ENCODE measurements at regions not wholly inside any gene's neighbourhood (a gene's known extent, or its start where the extent isn't known, plus 50 kb on each side); places are given as distances from the start of the nearest gene placed in this dataset.

DNA sequence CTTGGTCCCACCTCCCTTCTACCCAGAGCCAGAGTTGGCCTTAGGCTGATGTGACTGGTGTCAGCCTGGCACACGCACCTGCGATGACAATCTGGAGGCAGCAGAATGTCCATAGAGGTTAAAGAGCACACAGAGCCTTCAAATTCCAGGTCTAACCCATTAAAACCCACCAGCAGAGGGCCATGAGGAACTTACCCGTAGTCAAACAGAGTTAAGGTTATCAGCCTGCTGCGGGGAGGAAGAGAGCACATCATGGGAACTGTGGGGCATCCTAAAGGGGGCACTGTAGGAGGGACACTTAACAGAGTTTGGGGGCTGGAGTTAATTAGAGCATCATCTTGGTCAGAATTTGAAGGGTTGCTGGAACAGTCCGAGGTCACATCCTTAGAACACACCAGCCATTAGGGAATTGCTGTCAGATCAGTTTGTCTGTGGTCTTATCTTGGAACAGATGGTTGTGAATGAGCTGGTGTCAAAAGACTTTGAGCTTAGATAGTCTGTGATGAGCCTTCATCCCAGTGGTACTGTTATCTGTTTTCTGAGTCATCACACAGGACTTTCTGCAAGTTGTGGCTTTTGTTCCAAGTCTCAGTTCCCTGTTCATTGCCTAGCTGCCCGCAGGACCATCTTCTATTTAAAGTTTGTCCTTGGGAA is 248.6 kb downstream of the LOXHD1 start:
- no peak for TF ChIP-seq ZFX (IDR thresholded peaks at IDR 0.05; ENCODE audit: borderline replicate concordance)
- TF ChIP-seq, protein P1, sequence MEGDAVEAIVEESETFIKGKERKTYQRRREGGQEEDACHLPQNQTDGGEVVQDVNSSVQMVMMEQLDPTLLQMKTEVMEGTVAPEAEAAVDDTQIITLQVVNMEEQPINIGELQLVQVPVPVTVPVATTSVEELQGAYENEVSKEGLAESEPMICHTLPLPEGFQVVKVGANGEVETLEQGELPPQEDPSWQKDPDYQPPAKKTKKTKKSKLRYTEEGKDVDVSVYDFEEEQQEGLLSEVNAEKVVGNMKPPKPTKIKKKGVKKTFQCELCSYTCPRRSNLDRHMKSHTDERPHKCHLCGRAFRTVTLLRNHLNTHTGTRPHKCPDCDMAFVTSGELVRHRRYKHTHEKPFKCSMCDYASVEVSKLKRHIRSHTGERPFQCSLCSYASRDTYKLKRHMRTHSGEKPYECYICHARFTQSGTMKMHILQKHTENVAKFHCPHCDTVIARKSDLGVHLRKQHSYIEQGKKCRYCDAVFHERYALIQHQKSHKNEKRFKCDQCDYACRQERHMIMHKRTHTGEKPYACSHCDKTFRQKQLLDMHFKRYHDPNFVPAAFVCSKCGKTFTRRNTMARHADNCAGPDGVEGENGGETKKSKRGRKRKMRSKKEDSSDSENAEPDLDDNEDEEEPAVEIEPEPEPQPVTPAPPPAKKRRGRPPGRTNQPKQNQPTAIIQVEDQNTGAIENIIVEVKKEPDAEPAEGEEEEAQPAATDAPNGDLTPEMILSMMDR (IDR thresholded peaks at IDR 0.05): 0 out of 2 replicates have a peak, but pooled peaks have one; percentile 12
- H3K27ac ChIP-seq: no peak overlapping the region

DNA sequence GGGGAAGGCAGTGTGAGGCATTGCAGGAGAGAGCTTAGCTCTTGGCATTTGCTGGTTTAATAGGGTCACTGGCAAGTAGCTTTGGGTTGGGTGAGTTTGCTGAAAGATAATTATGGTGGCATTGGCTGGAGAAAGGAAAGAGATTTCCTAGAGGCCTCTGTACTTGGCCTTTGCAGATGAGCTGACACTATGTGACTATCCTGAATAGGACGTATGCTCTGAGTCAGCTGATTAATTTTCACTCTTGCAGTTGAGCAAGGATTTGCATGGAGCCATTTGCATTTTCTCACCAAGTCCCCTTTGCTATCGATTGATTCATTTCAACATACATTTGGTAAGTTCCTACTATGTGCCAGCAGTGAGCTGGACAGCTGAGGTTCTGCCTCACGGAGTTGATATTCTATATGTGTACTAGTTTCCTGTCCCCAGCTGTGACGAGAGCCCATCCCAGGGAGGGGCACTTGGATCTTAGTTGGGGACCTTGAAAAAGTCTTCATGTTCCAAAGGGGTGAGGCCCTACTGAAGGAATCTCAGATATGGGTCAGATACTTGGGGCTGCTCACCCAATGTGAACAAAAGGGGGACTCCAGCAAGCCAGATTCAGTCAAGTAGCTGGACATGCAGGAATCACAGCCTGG is 245.7 kb downstream of the LOXHD1 start:
- TF ChIP-seq, protein P1 (IDR thresholded peaks at IDR 0.05): no peak
- H3K27ac ChIP-seq: no peak overlapping the region

DNA sequence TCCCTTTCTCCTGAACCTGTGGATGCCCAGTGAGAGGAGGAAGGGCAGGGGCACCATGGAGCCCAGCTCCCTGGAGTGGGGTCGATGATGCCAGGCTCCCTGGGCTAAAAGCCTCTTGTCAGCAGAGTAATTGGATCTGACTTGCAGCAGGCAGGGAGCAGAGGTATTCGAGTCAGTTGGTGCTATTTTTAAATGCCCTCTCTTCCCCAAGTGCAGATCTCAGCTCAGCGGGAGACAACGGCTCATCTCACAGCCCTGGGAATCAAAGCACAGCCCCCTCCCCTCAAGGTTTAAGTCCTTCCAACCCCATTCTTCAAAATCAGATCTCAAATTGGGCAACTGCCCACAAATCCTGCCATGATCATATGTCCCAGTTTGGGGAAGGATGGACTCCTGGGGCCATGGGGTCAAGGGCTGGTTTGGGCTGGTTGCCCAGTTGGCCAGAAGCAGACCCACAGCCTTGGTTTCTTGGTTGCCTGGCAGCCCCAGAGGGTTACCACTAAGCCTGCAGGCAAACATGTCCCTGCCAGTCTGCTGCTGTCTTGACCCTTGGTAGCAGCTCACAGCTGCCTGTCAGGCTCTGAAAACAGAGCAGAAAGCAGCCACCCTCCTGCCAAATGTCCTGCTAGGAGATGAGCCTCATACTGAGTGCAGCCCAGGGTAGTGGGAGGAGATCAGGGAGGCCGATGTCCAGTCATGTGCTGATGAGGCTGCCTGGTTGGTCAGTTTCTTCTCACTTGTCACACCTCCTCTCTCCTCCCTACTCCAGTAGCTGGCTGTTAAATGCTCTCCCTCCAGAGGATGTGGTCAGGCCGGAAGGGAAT is 244.9 kb downstream of the LOXHD1 start:
- TF ChIP-seq, protein P1 (IDR thresholded peaks at IDR 0.05): no peak
- TF ChIP-seq ZFX (IDR thresholded peaks at IDR 0.05; ENCODE audit: borderline replicate concordance): no peak
- no peak overlapping the region for H3K27ac ChIP-seq

DNA sequence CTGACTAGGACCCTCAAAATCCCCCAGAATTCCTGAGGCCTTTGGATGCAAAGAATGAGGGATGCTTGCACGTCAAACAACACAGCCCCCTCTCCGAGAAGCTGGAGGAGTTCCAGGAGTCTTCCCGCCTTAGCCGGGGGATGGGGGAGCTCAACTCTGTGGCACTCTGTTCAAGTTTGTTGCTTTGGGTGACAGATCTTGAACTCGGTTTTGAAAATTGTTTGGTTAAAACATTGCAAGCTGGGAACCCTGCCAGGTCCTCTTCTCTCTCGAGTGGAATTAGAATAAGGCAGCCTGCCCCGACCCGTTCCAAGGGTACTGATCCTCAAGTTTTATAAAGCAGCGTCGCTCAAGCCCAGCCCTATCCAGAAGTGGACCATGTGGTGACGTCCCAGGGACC is 244.1 kb downstream of the LOXHD1 start:
- no peak overlapping the region for H3K27ac ChIP-seq
- TF ChIP-seq, protein P1 (IDR thresholded peaks at IDR 0.05): no peak
- TF ChIP-seq ZFX (IDR thresholded peaks at IDR 0.05; ENCODE audit: borderline replicate concordance): no peak

DNA sequence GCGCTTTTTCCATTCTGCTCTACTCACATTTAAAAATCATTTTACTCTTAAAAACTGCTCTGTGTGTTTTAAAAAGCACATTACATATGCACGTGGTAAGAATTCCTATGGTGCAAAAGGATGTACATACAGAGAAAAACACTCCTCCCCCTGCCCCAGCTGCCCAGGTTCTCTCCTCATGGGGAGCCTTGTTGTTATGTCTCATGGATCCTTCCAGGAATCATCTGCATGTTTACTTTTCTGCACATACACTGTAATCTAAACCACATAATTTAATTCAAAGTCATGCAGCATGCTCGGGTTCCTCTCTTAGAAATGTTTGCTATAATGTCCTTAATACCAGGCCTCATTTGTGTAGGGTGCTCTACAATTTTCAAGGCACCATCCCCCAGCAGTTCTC is 243.3 kb downstream of the LOXHD1 start:
- TF ChIP-seq, protein P1 (IDR thresholded peaks at IDR 0.05): no peak
- TF ChIP-seq ZFX (IDR thresholded peaks at IDR 0.05; ENCODE audit: borderline replicate concordance): no peak
- H3K27ac ChIP-seq: no peak overlapping the region

DNA sequence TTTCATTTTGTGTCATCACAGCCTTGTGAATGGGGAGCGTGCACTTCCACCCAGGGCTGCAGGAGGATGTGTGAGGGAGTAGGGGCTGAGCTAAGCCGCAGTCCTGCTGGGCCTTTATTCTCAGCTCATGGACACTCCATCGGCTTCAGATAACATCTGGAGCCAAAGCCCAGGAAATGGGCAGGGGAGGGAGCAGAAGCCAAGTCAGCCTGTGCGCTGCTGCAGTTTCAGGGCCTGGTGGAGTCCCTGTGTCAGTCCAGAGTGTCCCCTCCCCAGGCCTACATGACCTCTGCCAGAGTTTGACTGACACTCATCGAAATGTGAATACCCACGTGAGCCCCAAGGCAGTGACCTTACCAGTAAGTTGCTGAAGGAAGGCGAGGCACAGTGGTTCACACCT is 242.2 kb downstream of the LOXHD1 start:
- TF ChIP-seq, protein P1 (IDR thresholded peaks at IDR 0.05): no peak
- no peak for TF ChIP-seq ZFX (IDR thresholded peaks at IDR 0.05; ENCODE audit: borderline replicate concordance)

More for the DNA sequence above, 242.2 kb downstream of the LOXHD1 start:
- no peak overlapping the region for H3K27ac ChIP-seq

Measured in 22Rv1 (cell line).